Panc1 (cell line): ENCODE measurements at regions not wholly inside any gene's neighbourhood (a gene's known extent, or its start where the extent isn't known, plus 50 kb on each side); places are given as distances from the start of the nearest gene placed in this dataset.

Experiments
- POLR2AphosphoS5 ChIP-seq: IDR thresholded peaks from 2 replicates; pipeline ENCODE4 v1.6.1; 2012; ENCODE audit warnings: mild to moderate bottlenecking, low read depth, low read length, moderate library complexity
- TCF7L2 ChIP-seq: IDR thresholded peaks from 2 replicates; pipeline ENCODE4 v1.6.1; 2011; ENCODE audit warnings: mild to moderate bottlenecking, low read depth, low read length, inconsistent platforms
- TF ChIP-seq, protein P1 (sequence below), 2 experiments: IDR thresholded peaks; 2 replicates each; pipeline ENCODE4 v1.6.1; 2011 to 2012; ENCODE audit warnings: low read depth in 2 of 2, control low read depth in 1 of 2, low read length in 1 of 2, mild to moderate bottlenecking in 1 of 2, moderate library complexity in 1 of 2; ENCODE audit not compliant: insufficient read depth in 1 of 2
- TF ChIP-seq, protein P2 (sequence below): fragments of 450-650 bp; IDR thresholded peaks from 2 replicates; pipeline ENCODE4 v1.5.1; 2017; ENCODE audit warnings: mild to moderate bottlenecking

DNA sequence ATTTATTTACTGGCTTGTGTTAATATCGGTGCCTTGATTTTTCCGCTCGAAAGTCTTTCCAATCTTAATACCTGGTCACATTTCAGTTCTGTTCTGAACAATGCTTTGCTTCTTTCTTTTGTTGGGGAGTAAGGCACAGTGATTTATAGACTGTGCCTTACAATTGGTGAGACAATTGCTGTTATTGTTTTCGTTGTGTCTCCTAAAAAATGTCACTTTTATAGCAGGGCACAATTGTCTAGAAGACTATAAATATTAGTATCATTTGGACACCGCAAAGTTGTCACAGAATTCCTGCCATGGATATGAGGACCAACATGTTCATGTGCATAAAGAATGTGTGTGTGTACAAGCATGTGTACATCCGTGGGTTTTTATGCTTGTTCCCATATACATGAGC, 231.9 kb downstream of the INSIG2 start:
- TF ChIP-seq, protein P1, sequence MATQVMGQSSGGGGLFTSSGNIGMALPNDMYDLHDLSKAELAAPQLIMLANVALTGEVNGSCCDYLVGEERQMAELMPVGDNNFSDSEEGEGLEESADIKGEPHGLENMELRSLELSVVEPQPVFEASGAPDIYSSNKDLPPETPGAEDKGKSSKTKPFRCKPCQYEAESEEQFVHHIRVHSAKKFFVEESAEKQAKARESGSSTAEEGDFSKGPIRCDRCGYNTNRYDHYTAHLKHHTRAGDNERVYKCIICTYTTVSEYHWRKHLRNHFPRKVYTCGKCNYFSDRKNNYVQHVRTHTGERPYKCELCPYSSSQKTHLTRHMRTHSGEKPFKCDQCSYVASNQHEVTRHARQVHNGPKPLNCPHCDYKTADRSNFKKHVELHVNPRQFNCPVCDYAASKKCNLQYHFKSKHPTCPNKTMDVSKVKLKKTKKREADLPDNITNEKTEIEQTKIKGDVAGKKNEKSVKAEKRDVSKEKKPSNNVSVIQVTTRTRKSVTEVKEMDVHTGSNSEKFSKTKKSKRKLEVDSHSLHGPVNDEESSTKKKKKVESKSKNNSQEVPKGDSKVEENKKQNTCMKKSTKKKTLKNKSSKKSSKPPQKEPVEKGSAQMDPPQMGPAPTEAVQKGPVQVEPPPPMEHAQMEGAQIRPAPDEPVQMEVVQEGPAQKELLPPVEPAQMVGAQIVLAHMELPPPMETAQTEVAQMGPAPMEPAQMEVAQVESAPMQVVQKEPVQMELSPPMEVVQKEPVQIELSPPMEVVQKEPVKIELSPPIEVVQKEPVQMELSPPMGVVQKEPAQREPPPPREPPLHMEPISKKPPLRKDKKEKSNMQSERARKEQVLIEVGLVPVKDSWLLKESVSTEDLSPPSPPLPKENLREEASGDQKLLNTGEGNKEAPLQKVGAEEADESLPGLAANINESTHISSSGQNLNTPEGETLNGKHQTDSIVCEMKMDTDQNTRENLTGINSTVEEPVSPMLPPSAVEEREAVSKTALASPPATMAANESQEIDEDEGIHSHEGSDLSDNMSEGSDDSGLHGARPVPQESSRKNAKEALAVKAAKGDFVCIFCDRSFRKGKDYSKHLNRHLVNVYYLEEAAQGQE (IDR thresholded peaks at IDR 0.05; ENCODE audit: insufficient read depth in 1 of 2, low read depth in 2 of 2, low read length in 1 of 2): no peak
- TF ChIP-seq, protein P2, sequence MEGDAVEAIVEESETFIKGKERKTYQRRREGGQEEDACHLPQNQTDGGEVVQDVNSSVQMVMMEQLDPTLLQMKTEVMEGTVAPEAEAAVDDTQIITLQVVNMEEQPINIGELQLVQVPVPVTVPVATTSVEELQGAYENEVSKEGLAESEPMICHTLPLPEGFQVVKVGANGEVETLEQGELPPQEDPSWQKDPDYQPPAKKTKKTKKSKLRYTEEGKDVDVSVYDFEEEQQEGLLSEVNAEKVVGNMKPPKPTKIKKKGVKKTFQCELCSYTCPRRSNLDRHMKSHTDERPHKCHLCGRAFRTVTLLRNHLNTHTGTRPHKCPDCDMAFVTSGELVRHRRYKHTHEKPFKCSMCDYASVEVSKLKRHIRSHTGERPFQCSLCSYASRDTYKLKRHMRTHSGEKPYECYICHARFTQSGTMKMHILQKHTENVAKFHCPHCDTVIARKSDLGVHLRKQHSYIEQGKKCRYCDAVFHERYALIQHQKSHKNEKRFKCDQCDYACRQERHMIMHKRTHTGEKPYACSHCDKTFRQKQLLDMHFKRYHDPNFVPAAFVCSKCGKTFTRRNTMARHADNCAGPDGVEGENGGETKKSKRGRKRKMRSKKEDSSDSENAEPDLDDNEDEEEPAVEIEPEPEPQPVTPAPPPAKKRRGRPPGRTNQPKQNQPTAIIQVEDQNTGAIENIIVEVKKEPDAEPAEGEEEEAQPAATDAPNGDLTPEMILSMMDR: no peak
- TF ChIP-seq POLR2AphosphoS5 (no peak), TCF7L2 (no peak)
